ENCODE measurements at regions not wholly inside any gene's neighbourhood (a gene's known extent, or its start where the extent isn't known, plus 50 kb on each side); places are given as distances from the start of the nearest gene placed in this dataset.

DNA sequence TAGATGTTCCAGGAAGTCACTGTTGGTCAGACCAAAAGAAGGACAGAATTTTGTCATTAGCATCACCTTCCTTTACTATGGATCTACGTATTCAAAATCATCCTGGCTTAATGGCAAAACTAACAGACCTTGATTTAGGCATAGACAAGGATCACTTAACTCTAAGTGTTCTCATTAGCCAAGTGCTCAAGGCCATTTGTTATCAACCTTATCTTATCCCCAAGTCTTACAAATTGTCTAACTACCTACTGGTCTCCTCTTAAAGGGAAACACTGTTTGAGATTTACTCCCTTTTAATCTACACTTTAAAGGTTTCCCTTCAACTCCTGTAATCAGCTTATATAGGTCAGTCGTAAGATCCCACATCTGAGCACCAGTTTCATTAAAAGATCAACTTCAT lies 1197.5 kb upstream of the C9orf72 start:
- TF ChIP-seq TEAD3 (CRISPR knock-in tag; optimal IDR thresholded peaks at IDR 0.05; ENCODE audit: borderline replicate concordance) (no peak), ISL2 (CRISPR knock-in tag; IDR thresholded peaks at IDR 0.05) (no peak), RFXANK (CRISPR knock-in tag; IDR thresholded peaks at IDR 0.05) (no peak), CBX1 (IDR thresholded peaks at IDR 0.05; ENCODE audit: low read depth) (no peak), IRF9 (CRISPR knock-in tag; IDR thresholded peaks at IDR 0.05; ENCODE audit: borderline replicate concordance) (no peak), ETS1 (CRISPR knock-in tag; IDR thresholded peaks at IDR 0.05) (no peak), ZFP36L1 (CRISPR knock-in tag; IDR thresholded peaks at IDR 0.05) (no peak), LCORL (IDR thresholded peaks at IDR 0.05) (no peak), LCORL (CRISPR knock-in tag; IDR thresholded peaks at IDR 0.05) (no peak), ZFY (CRISPR knock-in tag; IDR thresholded peaks at IDR 0.05) (no peak), CC2D1A (CRISPR knock-in tag; IDR thresholded peaks at IDR 0.05) (no peak)
- TF ChIP-seq, protein P1, sequence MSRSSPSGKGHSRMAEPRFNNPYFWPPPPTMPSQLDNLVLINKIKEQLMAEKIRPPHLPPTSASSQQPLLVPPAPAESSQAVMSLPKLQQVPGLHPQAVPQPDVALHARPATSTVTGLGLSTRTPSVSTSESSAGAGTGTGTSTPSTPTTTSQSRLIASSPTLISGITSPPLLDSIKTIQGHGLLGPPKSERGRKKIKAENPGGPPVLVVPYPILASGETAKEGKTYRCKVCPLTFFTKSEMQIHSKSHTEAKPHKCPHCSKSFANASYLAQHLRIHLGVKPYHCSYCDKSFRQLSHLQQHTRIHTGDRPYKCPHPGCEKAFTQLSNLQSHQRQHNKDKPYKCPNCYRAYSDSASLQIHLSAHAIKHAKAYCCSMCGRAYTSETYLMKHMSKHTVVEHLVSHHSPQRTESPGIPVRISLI (CRISPR knock-in tag; IDR thresholded peaks at IDR 0.05; ENCODE audit: borderline replicate concordance) = no peak
- TF ChIP-seq, protein P2, sequence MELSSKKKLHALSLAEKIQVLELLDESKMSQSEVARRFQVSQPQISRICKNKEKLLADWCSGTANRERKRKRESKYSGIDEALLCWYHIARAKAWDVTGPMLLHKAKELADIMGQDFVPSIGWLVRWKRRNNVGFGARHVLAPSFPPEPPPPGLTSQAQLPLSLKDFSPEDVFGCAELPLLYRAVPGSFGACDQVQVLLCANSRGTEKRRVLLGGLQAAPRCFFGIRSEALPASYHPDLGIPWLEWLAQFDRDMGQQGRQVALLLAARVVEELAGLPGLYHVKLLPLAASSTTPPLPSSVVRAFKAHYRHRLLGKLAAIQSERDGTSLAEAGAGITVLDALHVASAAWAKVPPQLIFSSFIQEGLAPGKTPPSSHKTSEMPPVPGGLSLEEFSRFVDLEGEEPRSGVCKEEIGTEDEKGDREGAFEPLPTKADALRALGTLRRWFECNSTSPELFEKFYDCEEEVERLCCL (CRISPR knock-in tag; IDR thresholded peaks at IDR 0.05; ENCODE audit: borderline replicate concordance) = no peak
- no peak for DNase-seq (ENCODE audit: low spot score)
- intact Hi-C loops (cut with micrococcal nuclease; ENCODE audit: unreplicated experiment) = no loop called here

More for the DNA sequence above, 1197.5 kb upstream of the C9orf72 start:
- H3K4me2 ChIP-seq (ENCODE audit: low read depth, low read length) = no peak overlapping the region
- POLR2A ChIA-PET = no interaction called here
- H4K20me1 ChIP-seq (ENCODE audit: insufficient read depth, low read length) = no peaks in the 10 kb centered on the region
- no peaks in the 10 kb centered on the region for H3K27me3 ChIP-seq (ENCODE audit: control insufficient read depth in 1 of 2, insufficient read depth in 2 of 2, low read length in 2 of 2)
- H2AFZ ChIP-seq (ENCODE audit: low read length) = no peak overlapping the region
- H3K4me1 ChIP-seq (ENCODE audit: insufficient read depth, low read length) = no peaks in the 10 kb centered on the region
- H3K36me3 ChIP-seq (replicated peaks in 1 of 2; ENCODE audit: control insufficient read depth in 1 of 2, insufficient read depth in 2 of 2, low read length in 2 of 2) = no peaks in the 10 kb centered on the region
- no peak overlapping the region for H3K27ac ChIP-seq (ENCODE audit: extremely low read length, insufficient read depth, low read length)
- in situ Hi-C loops (cut with HindIII; ENCODE audit: extremely low pct_ligation_motif_present, low pct_unique_long_range_greater_than_20kb) = no loop called here
- no TSS peak for BruUV-seq (replicated peaks)
- H3K9ac ChIP-seq (ENCODE audit: insufficient read depth, low read depth, low read length) = no peak overlapping the region
- 3% methylated on average over 2 of the region's 2 CpGs for WGBS (ENCODE audit: low lambda C conversion rate)
- CTCF ChIA-PET (ENCODE audit: low intra/inter-chr PET ratio, low total read pairs) = no interaction called here
- H3K4me3 ChIP-seq (replicated peaks in 1 of 3; ENCODE audit: insufficient read depth in 1 of 3, low read depth in 2 of 3, low read length in 3 of 3) = no peak overlapping the region
- no peaks in the 10 kb centered on the region for H3K79me2 ChIP-seq (ENCODE audit: insufficient read depth, low read length)
- H3K9me3 ChIP-seq (ENCODE audit: low read length) = no peaks in the 10 kb centered on the region
- FAIRE-seq (no peak), ATAC-seq (no peak)
